ENCODE measurements at regions not wholly inside any gene's neighbourhood (a gene's known extent, or its start where the extent isn't known, plus 50 kb on each side); places are given as distances from the start of the nearest gene placed in this dataset.

DNA sequence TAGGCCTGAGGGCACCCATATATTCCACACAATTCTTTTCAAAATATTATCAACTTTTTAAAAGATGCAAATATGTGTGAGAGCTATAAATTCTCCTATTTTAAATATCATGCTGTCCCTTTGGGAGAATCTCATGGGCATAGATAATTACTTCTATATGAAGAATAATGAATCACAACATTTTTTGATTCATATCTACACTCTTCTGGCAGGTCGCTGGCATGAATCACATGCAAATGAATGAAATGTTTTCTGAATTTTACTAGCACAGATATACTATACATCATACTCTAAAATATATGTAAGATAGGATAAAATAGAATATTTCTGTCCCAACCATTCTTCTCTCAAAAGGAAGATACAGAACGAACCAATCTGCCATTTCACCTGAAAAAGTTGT is 277.7 kb upstream of the KCNH8 start:
- no peak for DNase-seq

DNA sequence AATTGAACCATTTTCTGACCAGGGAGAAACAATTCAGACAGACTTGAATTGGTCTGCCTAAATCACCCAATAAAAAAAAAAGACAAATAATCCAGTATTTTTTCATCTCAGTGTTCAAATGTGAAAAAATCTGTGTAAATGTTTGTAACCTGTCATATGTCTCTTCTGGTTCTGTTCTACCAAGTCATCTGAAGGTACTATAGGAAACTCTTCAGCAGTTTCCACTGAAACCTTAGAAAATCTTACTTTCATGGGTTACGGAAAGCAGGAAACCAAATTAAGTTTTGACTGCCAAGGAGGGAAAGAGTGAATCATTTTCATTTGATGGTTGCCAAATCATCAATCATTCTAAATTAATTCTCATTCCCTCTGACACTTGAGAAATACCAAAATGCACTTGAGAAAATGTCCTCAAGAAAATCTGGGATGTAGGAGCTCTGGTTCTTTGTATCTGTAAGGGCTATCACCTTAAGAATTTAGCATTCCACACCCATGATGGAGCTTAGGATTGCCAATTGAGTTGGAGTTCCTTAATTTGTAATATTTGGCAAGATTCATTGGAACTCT is 278.2 kb upstream of the KCNH8 start:
- no peak for DNase-seq

DNA sequence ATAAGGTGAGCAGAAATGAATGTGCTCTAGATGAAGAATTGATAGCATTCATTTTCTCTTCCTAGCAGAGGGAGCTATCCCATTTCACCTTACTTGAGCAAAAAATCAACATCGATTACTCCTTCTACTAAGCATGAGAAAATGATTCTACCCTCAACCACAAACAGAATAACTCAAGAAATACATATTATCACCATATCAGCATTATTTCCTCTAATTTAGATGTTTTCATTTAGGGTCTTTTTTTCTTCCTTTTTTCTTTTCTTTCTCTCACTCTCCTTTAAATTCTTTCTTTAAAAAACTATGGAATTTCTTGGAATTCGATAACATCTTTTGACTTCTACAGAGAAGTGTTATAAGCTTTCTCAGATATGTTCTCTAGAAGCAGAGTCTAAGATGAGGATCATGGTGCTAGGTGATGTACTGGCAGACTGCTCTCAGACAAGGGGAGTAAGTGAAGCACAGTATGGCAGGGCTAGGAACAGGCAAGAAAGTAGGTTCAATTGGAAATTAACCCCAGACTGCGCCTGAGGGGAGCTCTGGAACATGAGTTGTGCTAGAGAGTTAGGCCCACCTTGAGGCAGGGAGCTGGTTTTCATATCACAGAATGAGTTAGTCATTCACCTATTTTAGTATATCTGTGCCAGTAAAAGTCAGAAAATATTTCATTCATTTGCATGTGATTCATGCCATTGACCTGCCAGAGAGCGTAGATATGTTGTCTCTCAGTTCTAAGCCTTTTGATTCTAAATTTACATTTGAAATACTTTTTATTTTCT is 279.2 kb upstream of the KCNH8 start:
- no peak for DNase-seq

DNA sequence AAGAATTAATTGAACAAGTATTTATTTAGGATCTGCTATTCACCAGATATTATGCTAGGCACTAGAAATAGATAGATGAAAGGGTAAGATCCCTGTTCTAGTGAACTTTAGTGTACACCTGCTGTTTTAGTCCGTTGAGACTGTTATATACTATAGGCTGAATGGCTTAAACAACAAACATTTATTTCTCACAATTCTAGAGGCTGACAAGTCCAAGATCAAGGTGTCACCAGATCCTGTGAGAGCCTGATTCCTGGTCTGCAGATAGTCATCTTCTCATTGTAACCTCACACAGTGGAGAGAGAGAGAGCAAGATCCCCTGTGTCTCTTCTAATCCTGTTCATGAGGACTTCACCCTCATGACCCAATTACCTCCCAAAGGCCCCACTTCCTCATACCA is 281.4 kb upstream of the KCNH8 start:
- DNase-seq = no peak

DNA sequence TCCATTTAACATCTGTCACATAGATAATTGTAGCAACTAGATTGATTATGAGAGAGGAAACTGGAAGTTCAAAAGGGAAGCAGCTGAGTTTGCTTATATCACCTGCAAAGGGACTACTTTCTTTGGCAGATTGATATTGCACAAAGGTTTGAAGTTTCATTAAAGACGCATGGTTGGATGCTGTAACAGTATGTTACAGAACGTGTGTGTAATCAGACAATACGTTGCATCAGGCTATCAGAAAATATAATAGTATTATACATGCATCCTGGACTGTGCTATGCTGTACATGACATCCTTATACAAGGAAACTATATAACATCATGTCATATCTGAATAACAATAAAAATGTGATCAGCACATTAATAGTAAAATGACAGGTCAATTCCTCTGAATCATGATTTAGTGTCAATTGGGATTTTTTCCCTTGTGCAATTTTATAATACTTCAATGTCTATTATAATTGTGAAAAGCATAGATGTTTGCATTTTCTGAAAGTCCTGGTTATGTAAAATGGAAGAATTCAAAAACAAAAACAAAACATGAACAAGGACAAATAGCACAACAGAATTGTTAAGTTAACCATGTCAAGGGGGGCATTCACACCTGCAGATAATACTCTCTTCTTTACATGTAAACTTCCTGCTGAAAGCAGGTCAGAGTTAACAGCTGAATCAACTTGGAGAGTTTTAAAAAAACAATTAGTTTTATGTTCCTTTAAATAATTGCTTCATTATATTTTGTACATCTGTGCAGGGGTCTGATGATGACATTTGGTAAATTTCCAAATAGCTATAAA is 283.2 kb upstream of the KCNH8 start:
- no peak for DNase-seq

DNA sequence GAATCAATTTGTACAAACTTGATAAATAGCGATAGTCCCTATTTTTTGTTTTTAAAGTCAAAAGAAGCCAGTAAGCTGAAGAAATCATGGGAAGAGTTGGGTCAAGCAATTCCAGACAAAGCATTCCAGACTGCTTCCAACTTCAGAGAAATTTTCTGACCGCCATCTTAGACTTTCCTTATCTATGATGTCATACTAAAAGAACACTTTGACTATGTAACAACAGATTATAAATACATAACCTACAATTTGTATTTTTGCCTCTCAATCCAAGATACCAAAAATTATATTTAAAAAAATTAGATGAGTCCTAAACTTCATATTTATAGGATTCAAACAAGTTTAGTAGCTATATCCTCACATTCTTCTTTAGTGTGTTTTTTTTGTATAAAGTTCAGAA is 286.2 kb upstream of the KCNH8 start:
- DNase-seq = no peak

DNA sequence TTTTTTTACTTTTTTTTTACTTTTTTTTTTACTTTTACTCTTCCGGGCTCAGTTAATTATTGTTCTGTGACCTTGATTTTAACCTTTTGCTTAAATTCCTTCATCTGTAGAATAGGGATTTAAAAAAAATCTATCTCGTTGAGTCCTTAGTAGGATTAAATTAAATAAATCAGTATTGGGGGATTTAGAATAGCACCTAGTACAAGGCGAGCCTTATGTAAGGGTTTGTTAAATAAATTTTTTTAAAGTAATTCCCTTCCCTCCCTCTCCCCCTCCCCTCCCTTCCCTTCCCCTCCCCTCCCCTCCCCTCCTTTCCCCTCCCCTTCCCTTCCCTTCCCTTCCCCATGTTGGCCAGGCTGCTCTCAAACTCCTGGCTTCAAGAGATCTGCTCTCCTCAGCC is 287.2 kb upstream of the KCNH8 start:
- DNase-seq = no peak

DNA sequence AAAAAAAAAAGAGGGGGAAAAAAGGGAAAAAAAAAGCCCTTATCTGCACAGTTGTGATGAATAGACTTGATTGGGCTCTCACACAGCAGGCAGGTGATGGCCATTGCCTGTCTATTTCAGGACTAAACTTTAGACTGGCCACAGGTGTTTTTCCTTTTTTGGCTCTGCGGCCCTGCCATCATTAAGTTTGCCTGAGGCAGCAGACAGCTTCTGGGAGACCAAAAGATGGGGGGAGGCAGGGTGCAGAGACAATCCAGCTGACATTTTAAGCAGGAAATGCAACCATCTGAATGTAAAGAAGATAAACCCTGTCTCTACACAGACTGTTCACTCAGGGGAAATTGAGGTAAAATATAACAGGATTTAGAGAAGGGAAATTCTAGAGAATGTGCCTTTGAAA is 295.0 kb upstream of the KCNH8 start:
- no peak for DNase-seq

DNA sequence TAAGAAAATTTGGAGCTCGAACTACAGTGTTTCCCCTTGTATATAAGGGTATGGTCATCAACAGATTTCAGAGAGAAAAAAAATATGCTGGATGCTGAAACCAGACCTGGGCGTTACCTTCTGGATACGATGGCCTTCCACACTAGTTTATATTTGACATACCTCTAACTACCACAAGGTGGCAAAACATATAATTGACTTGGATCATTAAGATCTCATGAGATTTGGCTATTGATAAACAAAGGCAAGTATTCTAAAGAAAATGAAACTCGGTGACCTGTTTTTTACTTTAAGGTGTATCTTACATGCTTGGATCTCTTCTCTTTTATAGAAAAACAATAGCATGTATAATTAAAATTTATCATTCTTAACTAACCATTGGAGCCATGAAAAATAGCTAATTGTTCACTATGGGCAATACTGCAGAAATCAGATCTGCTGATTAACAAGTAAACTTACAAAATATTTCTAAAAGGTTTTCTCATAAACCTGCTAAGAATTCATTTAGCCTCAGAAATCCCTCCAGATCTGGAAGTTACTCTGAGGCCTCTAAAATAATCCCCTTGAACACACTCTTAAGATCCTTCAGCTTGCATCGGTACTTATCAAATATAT is 300.6 kb upstream of the KCNH8 start:
- no peak for DNase-seq

DNA sequence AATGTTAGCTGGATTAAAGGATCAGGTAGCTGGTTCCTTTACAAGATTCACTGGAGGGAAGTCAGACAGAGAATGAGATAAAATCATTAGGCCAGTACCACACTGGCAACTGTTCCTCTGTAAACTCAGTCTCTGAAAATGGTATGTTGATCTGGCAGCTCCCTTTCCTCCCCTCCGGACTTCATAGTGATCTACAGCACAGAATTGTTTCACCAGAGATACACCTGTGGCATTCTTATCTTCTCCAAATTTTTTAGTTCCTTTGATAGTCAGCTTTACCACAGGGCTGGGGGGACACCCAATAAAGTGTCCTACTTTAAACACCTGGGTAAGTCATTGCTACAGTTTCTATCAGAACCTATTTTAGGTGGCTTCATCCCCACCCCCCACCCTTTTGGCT is 304.3 kb upstream of the KCNH8 start:
- DNase-seq = no peak

DNA sequence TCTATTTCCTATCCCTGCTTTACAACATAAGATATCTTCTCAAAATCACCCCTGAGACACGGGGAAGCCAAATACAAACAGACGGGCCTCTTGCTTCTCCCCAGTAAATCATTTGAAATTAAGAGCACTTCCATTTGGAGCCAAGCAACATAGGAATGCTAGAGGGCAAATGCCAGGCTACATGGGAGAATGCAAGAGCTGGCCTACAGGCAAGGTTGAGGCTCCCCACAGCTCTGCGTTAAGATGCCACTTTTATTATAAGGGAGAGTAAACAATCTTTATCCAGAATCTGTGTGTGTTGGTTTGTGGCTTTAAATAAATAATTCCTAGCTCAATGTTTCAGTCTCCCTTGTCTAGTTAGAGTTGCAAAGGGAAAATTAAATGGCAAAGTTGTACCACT is 305.1 kb upstream of the KCNH8 start:
- no peak for DNase-seq

DNA sequence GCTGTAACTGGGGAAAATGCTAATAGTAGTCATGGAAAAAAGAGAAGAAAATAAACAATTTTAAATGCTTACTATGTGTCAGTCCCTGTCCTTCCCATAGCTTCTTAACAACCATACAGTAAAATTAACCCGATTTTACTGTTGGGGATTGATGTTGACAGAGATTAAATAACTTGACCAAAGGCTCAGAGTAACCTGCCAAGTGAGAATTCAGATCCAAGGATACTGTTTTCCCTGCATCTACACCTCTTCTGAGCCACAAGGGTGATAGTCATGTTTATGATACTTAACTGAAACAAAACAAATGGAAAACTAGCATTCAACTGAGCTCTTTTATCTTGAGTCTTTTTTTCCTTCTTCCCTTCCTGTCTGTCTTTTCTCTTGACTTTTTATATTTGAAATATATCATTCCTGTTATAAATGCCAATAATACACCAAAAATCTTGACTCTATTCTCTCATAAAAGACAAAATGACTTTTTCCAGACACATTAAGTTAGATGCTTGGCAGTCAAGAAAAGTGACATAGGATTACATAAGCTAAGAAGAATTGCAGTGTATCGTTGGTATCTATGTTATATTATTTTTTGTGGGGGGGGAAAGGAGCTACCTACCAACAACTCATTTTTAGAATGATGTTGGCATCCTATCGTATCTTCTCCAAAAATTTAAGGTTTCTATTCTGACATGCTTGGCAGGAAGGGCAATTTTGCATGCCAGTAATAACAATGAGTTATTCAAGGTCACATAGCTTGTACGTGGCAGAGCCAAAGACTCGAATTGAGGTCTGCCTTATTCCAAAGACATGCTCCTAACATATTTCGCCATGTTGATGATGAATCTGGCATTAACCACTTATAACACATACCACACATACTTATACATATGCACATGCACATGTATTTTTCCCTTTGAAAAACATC is 306.6 kb upstream of the KCNH8 start:
- no peak for DNase-seq

DNA sequence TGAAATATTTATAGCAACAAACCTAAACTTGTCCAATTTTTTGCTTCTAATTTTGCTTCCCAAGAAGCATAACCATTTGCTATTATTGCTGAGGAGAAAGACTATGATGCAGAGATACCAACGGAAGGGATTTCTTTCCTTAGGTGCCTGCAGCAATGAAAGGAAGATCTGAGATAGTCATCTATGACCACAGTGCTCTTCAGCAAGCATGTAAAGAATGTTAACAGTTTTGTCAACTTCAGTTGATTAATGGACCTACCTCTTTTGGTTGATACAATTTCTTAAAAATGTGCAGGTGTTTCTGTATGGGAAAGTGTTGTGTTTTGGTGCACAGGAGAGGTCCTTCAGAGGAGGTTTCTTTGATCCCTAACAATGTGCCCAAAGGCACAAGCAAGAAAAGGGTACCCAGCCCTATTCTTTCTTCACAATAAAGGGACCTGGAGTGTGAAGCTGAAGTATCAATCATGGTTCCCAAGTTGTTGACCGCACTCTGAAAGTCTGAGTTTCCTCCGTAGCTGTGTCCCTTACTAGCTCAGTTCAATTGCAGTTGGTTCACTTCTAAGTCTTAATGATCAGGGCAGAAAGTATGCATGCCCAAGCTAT is 307.7 kb upstream of the KCNH8 start:
- no peak for DNase-seq

DNA sequence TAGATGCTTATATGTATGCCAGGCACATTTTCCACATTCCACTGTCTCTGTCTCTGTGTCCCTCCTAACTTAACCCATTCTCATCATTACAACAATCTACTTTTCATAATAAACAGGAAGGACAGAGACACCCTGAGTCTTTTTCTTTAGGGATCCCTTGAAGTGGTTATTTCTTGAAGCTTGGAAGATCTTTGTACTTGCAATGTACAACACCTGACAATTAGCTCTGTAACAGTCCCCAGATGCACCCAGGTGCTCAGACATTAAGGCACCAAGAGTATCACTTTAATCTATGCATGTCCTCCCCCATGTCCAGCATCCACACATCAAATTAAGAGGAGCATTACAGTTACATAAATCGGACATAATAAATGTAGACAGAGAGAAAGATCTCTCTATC is 309.6 kb upstream of the KCNH8 start:
- DNase-seq = no peak

DNA sequence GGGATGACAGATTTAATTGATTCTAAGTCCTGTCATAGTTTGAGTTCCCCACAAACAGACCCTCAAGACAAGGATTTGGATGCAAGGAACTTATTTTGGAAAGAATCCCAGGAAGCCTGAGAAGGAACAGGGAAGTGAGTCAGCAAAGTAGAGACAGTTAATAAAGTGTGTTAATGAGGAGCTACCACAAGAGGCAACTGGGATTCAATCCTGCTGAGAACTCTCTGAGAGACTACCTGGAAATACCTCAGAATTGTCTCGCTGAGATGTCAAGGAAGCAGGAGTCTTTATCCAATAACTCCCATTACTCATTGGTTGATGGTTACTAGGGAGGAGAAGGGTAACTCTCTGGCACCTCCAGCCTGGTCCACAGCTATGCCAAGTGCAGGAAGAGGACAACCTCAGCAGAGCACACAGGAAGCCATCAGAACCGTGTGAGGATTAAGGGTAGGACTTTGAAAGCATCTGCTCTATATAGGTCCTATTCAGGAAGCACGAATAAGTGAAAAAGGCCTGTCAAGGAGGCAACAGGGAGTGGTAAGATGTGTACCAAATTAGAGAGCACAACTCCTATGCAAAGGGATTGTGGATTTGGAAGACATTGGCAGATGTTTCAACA is 311.1 kb upstream of the KCNH8 start:
- no peak for DNase-seq

DNA sequence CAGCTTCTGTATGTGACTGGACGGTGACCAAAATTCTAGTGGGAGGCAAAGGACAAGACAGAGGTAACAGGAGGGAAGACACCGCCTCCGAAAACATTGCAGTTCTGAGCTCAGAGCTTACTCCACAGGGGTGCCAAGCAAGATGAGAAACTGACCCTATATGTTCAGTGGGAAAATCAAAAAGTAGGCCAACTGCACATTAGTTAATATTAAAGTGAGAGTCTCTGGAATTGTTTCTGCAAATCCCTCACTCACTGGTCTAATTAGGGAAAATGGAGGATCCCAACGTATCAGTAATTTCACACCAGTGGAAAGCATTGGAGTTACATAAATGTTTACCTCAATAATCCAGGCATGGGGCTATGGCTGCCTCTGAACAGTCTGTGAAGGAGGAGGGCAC is 313.3 kb upstream of the KCNH8 start:
- DNase-seq = no peak

DNA sequence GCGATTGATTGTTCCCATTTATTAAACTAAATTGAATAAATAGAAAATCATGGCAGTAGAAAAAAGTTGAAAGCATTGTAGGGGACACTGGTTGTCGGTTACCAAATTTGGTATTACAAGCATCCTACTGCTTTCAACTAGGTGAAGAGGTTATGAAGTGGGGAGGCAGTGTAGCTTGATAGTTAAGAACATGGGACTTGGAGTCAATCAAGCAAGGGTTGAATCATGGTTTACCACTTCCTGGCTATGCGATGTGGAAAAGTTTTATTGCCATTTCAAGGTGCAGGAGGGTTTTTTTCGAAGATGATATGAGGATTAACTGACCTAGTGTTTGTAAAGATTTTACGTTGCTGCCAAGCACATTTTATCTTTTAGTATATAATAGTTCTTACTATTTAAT is 318.2 kb upstream of the KCNH8 start:
- DNase-seq = no peak

DNA sequence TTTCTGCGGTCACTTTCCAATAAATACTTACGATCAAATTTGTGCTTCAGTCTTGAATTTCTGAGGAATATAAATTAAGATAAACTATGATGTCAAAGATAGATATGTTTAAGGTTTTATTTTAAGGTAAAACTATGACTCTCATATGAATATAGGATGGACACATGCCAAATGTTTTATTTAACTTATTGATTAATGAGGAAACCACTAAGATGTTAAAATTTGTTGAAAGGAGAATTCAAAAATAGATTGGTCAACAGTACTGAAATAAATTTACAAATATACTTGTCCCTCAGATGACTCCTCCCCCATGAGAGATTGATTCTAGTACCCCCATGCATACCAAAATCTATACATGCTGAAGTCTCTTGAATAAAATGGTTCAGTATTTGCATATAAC is 319.7 kb upstream of the KCNH8 start:
- DNase-seq = no peak

DNA sequence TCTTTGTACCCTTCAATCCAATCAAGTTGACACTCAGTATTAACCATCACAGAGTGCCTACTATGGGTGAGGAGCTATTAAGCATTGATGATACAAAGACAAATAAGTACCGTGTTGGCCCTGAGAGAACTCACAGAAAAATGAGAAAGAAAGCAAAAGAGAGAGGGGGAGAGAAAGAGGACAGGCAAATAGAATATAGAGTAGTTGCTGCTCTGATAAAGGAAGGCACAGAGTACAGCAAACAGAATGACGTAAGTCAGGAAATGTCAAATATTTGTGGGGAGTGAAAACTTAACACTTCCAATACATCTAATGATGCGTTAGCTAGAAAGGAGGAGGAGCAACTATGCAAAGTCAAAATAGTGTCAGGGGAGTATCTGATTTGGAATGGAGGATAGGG is 320.6 kb upstream of the KCNH8 start:
- no peak for DNase-seq

DNA sequence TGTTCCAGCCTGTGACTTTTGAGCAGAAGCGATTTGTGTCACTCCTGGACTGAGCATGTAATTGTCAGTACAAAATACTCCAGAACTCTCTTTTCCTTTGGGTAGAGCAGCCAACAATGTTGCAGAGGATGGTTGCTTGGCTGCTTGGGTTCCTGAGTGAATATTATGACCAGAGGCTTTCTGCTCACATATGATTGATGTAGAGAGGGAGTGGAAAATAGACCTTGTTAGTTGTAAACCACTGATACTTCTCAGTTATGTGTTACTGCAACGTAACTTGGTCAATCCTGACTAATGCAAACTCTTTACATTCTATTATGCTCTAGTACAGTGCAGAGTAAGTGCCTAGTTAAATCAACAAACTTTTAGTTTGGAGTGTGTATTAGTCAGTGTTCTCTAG is 322.6 kb upstream of the KCNH8 start:
- no peak for DNase-seq

DNA sequence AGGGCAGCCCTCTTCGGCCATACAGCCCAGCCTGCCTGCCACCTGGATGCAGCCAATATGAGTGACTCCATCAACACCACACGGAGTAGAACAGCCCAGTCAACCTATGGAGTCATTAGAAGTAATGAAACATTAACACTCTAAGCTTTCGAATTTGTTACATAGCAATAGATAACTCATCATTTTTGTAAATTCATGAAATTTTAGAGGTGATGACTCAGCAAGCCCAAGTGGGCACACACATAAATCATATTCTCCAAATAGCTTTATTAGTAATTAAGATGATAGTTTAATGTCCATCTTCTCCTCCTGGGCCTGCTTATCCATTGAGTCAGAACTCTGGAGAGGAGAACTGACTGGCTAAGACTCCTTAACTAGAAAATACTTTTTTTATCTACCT is 335.0 kb upstream of the KCNH8 start:
- DNase-seq = no peak

DNA sequence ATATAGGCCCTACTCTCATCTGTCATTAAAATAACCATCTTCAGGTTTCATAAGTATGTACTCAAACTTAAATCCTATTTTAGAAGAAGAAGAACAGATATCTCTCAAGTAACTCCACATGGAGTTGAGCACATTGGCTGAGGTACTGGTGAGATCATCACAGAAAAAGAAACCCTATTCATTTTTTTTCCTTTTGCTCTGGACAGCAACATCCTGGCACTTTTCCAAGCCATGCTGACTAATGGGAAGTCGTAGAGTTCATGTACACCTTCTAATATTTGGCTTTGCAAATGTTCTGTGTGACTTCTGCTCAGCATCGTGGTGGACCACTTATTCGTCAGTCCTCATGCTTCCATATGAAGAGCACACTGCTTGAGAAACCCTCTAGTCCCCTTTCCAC is 336.0 kb upstream of the KCNH8 start:
- no peak for DNase-seq

Data from activated CD4-positive, CD25-positive, alpha-beta regulatory T cell treated with anti-CD3 and anti-CD28 coated beads, Interleukin-2, amount 50 U/mL, for 72 hours (primary cell).